Kidney epithelial cell (primary cell): ENCODE measurements at regions not wholly inside any gene's neighbourhood (a gene's known extent, or its start where the extent isn't known, plus 50 kb on each side); places are given as distances from the start of the nearest gene placed in this dataset.

ENCODE experiments used
- DNase-seq: peaks from one replicate; pipeline ENCODE4 v3.0.0-alpha.2; 2010; ENCODE audit warnings: low read depth
- H3K27me3 ChIP-seq: 2 replicates; pipeline ENCODE4 v1.6.0; 2011; ENCODE audit warnings: low read length; ENCODE audit not compliant: control insufficient read depth, insufficient read depth
- H3K36me3 ChIP-seq: 2 replicates; pipeline ENCODE4 v1.5.1; 2011; ENCODE audit warnings: low read length; ENCODE audit not compliant: control insufficient read depth, insufficient read depth
- H3K4me3 ChIP-seq: 2 replicates; pipeline ENCODE4 v1.5.1; 2011; ENCODE audit warnings: low read depth, mild to moderate bottlenecking, control low read depth, low read length
- TF ChIP-seq, protein P1 (sequence below): IDR thresholded peaks from 2 replicates; pipeline ENCODE4 v1.5.1; 2011; ENCODE audit warnings: mild to moderate bottlenecking, moderate library complexity, low read length, control low read depth, inconsistent platforms; ENCODE audit not compliant: insufficient read depth, poor library complexity, severe bottlenecking

- H3K36me3 ChIP-seq = no peaks in the 10 kb centered on the region
- H3K27me3 ChIP-seq = no peaks in the 10 kb centered on the region
- no peak for DNase-seq
- no peak overlapping the region for H3K4me3 ChIP-seq
- TF ChIP-seq, protein P1, sequence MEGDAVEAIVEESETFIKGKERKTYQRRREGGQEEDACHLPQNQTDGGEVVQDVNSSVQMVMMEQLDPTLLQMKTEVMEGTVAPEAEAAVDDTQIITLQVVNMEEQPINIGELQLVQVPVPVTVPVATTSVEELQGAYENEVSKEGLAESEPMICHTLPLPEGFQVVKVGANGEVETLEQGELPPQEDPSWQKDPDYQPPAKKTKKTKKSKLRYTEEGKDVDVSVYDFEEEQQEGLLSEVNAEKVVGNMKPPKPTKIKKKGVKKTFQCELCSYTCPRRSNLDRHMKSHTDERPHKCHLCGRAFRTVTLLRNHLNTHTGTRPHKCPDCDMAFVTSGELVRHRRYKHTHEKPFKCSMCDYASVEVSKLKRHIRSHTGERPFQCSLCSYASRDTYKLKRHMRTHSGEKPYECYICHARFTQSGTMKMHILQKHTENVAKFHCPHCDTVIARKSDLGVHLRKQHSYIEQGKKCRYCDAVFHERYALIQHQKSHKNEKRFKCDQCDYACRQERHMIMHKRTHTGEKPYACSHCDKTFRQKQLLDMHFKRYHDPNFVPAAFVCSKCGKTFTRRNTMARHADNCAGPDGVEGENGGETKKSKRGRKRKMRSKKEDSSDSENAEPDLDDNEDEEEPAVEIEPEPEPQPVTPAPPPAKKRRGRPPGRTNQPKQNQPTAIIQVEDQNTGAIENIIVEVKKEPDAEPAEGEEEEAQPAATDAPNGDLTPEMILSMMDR = no peak
These were observed 820.0 kb upstream of the NXPH2 start for GRCh38 chr2:139600166-139600565.

DNA sequence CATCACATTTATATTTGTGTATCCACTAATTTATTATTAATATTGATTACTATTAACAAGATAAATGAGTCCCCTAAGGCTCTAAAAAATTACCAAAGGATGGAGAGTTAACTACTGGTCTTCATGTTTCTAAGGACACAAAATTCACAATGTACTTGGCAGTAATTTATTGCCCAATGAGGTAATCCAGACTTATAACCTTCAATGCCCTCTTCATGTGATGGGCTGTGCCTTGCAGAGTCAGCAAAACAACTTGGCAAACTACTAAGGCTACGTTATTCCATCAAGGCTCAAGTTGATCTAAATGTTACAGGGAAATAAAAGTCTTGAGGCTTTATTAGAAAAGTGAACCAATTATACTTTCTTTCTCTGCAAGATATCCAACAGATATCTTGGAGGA is 804.9 kb upstream of the NXPH2 start:
- DNase-seq = no peak
- Histone ChIP-seq H3K27me3 (no peaks in the 10 kb centered on the region), H3K36me3 (no peaks in the 10 kb centered on the region), H3K4me3 (no peak overlapping the region)
- TF ChIP-seq, protein P1 = no peak

DNA sequence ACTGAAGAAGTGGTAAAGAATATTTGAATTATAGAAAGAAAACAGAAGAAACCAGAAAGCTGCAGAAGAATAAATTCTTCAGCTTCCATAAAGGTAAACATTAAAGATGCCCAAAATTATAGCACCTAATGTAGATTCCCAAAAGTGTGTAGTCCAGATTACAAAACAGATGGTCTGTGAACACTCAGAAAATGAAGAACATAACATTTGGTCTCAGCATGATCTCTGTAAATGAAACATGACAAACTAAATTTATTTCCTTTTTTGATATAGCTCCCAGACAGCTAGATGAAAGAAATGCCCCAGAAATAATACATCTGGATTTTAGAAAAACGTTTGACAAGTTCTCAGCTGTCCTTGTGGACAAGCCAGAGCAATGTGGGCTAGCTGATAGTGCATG is 794.2 kb upstream of the NXPH2 start:
- TF ChIP-seq, protein P1 = no peak
- no peak overlapping the region for H3K4me3 ChIP-seq
- DNase-seq = no peak
- no peaks in the 10 kb centered on the region for H3K27me3 ChIP-seq
- H3K36me3 ChIP-seq = no peaks in the 10 kb centered on the region

DNA sequence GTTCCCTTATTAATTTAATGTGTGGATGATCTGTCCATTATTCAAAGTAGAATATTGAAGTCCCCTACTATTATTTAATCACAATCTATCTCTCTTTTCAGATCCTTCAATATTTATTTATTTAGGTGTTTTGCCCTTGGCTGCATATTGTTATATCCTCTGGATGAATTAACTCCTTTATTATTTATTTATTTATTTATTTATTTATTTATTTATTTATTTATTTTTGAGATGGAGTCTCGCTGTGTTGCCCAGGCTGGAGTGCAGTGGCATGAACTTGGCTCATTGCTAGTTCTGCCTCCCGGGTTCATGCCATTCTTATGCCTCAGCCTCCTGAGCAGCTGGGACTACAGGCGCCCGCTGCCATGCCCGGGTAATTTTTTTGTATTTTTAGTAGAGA is 776.6 kb upstream of the NXPH2 start:
- no peaks in the 10 kb centered on the region for H3K27me3 ChIP-seq
- no peak overlapping the region for H3K4me3 ChIP-seq
- DNase-seq = no peak
- H3K36me3 ChIP-seq = no peaks in the 10 kb centered on the region
- TF ChIP-seq, protein P1 = no peak

GRCh38 chr2:139550873-139551272 is 770.7 kb upstream of the NXPH2 start:
- TF ChIP-seq, protein P1 = no peak
- H3K27me3 ChIP-seq = no peaks in the 10 kb centered on the region
- H3K36me3 ChIP-seq = no peaks in the 10 kb centered on the region
- H3K4me3 ChIP-seq = no peak overlapping the region
- no peak for DNase-seq

GRCh38 chr2:139550341-139550740 is 770.2 kb upstream of the NXPH2 start:
- TF ChIP-seq, protein P1 = no peak
- Histone ChIP-seq H3K27me3 (no peaks in the 10 kb centered on the region), H3K36me3 (no peaks in the 10 kb centered on the region), H3K4me3 (no peak overlapping the region)
- no peak for DNase-seq
